Esophagus muscularis mucosa (tissue), 4 donors: ENCODE measurements at regions not wholly inside any gene's neighbourhood (a gene's known extent, or its start where the extent isn't known, plus 50 kb on each side); places are given as distances from the start of the nearest gene placed in this dataset.

Experiments used
- DNase-seq: peaks from one replicate; pipeline ENCODE4 v3.0.0-alpha.2; 2017; ENCODE audit errors: extremely low spot score
- H3K27ac ChIP-seq, 4 donors: fragments of 200-600 bp; sonication (generic); replicated peaks in 1 of 4; 1 replicate in 3 of 4; 2 replicates in 1 of 4; pipeline ENCODE4 v1.5.1; 2016 to 2019; ENCODE audit warnings: mild to moderate bottlenecking in 1 of 4
- H3K27me3 ChIP-seq, 4 donors: fragments of 200-600 bp; sonication (generic); one replicate each; pipeline versions ENCODE4 v1.5.1 to v1.6.0; 2016 to 2019
- H3K36me3 ChIP-seq, 4 donors: fragments of 200-600 bp; sonication (generic); one replicate each; pipeline ENCODE4 v1.5.1; 2016 to 2019
- H3K4me1 ChIP-seq, 4 donors: fragments of 200-600 bp; sonication (generic); one replicate each; pipeline ENCODE4 v1.5.1; 2016 to 2019
- H3K4me3 ChIP-seq, 4 donors: fragments of 200-600 bp; sonication (generic); 1 replicate in 2 of 4; 2 replicates in 2 of 4; pipeline ENCODE4 v1.5.1; 2016 to 2019; ENCODE audit warnings: mild to moderate bottlenecking in 4 of 4, moderate library complexity in 1 of 4
- H3K9me3 ChIP-seq, 4 donors: fragments of 200-600 bp; sonication (generic); 1 replicate in 3 of 4; 2 replicates in 1 of 4; pipeline ENCODE4 v1.5.1; 2016 to 2019
- EP300 ChIP-seq: sonication (generic); formaldehyde crosslinking; IDR thresholded peaks from one replicate; pipeline ENCODE4 v1.6.1; 2017; ENCODE audit warnings: antibody characterized with exemption
- POLR2A ChIP-seq: fragments of 450-650 bp; IDR thresholded peaks from one replicate; pipeline ENCODE4 v1.6.1; 2017; ENCODE audit warnings: antibody characterized with exemption, moderate library complexity, mild to moderate bottlenecking, low read depth
- POLR2AphosphoS5 ChIP-seq, 2 donors: sonication (generic); formaldehyde crosslinking; IDR thresholded peaks; one replicate each; pipeline ENCODE4 v1.6.1; 2017; ENCODE audit warnings: antibody characterized with exemption in 2 of 2
- WGBS: methylation state at CpG from one replicate; pipeline ENCODE4 v1.1.5; 2018; 5-methylcytosine and 5-hydroxymethylcytosine counted together
- intact Hi-C: fragments of 100-400 bp; cut with DNase I; formaldehyde crosslinking; loops from one replicate; pipeline ENCODE4 v1.15.1; 2023
- TF ChIP-seq, protein P1 (sequence below), 3 experiments: fragments of 200-600 bp in 2 of 3; fragments of 450-650 bp in 1 of 3; sonication (generic) in 2 of 3; IDR thresholded peaks; one replicate each; pipeline ENCODE4 v1.5.1; 2017 to 2019; ENCODE audit warnings: antibody characterized with exemption in 3 of 3, mild to moderate bottlenecking in 2 of 3, moderate library complexity in 1 of 3

DNA sequence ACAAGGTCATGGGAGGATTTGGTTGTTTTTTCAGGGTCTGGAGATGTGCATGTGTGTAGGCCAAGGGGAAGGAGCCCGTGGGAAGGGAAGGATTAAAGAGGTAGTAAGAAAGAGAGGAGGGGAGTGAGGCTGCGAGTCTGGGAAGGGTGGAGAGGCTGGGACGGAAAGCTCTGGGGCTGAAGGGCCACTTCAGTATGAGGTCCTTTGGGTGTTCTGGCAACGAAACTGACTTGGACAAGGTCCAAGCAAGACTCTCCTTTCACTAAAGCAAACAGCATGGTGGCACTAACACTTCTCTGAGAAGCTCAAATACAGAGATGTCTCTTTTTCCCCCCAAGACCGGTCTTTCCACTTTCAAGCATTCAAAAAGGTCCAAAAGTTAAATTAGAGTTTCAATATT lies 394.5 kb downstream of the ARHGEF28 start:
- no peaks in the 10 kb centered on the region for H3K27me3 ChIP-seq

DNA sequence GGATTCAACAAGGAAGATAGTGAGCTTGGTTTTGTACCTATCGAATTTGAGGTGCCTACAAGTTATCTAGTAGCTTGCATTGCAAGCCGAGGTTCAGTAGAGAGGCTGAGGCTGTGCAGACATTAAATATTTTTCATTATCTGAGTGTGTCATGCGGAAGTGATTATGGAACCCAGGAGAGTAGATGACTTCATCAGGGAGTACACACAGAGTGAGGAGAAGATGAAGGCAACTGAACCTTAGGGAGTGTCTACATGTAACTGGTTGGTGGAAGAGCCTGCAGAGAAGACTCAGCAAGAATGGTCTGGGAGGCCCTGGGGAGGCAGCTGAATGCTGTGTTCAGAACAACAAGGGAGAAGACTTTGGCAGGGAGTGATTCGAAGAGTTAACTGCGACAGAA lies 393.9 kb downstream of the ARHGEF28 start:
- TF ChIP-seq POLR2AphosphoS5 (IDR thresholded peaks at IDR 0.05), result no peak
- TF ChIP-seq, protein P1, sequence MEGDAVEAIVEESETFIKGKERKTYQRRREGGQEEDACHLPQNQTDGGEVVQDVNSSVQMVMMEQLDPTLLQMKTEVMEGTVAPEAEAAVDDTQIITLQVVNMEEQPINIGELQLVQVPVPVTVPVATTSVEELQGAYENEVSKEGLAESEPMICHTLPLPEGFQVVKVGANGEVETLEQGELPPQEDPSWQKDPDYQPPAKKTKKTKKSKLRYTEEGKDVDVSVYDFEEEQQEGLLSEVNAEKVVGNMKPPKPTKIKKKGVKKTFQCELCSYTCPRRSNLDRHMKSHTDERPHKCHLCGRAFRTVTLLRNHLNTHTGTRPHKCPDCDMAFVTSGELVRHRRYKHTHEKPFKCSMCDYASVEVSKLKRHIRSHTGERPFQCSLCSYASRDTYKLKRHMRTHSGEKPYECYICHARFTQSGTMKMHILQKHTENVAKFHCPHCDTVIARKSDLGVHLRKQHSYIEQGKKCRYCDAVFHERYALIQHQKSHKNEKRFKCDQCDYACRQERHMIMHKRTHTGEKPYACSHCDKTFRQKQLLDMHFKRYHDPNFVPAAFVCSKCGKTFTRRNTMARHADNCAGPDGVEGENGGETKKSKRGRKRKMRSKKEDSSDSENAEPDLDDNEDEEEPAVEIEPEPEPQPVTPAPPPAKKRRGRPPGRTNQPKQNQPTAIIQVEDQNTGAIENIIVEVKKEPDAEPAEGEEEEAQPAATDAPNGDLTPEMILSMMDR (IDR thresholded peaks at IDR 0.05), result no peak
- TF ChIP-seq EP300, result no peak
- TF ChIP-seq POLR2A, result no peak
- Histone ChIP-seq H3K4me1 (no peaks in the 10 kb centered on the region), H3K27me3 (no peaks in the 10 kb centered on the region), H3K9me3 (no peaks in the 10 kb centered on the region), H3K4me3 (no peak overlapping the region), H3K27ac (no peak overlapping the region), H3K36me3 (no peaks in the 10 kb centered on the region)
- intact Hi-C loops, result no loop called here
- no peak for DNase-seq
- whole genome bisulfite sequencing, result 90% methylated on average over 5 of the region's 5 CpGs

More for the DNA sequence above, 394.5 kb downstream of the ARHGEF28 start:
- Histone ChIP-seq H3K4me1 (no peaks in the 10 kb centered on the region), H3K36me3 (no peaks in the 10 kb centered on the region), H3K27ac (no peak overlapping the region), H3K9me3 (no peaks in the 10 kb centered on the region), H3K4me3 (no peak overlapping the region)
- DNase-seq, result no peak
- TF ChIP-seq, protein P1 (IDR thresholded peaks at IDR 0.05), result no peak
- TF ChIP-seq POLR2AphosphoS5 (IDR thresholded peaks at IDR 0.05) (no peak), EP300 (no peak)
- intact Hi-C loops, result no loop called here
- WGBS, result 91% methylated on average over 5 of the region's 5 CpGs

DNA sequence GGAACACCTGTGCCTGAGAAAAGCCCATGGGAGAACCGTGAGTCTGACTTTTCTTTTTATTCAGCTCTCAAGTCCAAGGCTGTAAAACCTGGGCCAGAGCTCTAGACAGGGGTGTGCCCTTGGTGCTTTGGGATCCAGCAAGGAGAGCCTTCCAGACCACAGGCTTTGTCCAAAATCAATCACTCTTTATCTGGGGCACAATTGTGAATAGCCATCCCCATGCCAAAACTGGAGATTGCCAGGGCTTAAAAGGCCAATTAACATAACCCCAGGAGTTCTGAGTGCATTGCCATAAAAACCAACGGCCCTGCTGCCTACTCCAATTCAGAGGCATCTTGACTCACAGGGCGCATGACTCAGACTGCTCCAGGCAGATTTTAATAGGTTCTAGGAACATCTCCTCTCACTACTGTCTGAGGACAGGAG lies 391.8 kb downstream of the ARHGEF28 start:
- Histone ChIP-seq H3K36me3 (no peaks in the 10 kb centered on the region), H3K27ac (no peak overlapping the region), H3K4me1 (no peaks in the 10 kb centered on the region), H3K9me3 (no peaks in the 10 kb centered on the region), H3K27me3 (no peaks in the 10 kb centered on the region), H3K4me3 (no peak overlapping the region)
- intact Hi-C loops, result no loop called here
- WGBS, result 67% methylated on average over 1 of the region's 3 CpGs
- peak; percentile 80 for DNase-seq
- TF ChIP-seq EP300 (no peak), POLR2A (no peak), POLR2AphosphoS5 (IDR thresholded peaks at IDR 0.05) (no peak)
- TF ChIP-seq, protein P1 (IDR thresholded peaks at IDR 0.05), result no peak

DNA sequence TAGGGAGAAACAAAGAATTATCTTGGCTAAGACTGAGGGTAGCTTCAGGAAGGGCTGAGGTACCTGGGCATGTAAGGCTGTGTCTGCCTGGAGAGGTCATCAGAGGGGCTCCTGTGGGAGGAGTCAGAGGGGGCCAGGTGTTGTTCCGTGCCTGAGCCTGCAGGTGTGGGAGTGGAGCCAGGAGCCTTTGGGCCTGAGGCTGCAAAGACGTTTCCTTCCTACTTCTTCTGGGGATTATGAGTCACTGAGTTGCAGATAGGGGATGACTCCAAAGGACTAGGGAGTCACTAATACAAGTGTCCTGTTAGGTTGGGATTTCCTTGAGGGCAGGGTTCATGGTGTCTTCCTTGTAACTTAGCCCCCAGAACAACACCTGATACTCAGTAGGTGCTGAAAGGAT lies 391.1 kb downstream of the ARHGEF28 start:
- Histone ChIP-seq H3K27ac (no peak overlapping the region), H3K4me1 (no peaks in the 10 kb centered on the region), H3K36me3 (no peaks in the 10 kb centered on the region), H3K9me3 (no peaks in the 10 kb centered on the region), H3K4me3 (no peak overlapping the region), H3K27me3 (no peaks in the 10 kb centered on the region)
- intact Hi-C loops, result no loop called here
- TF ChIP-seq, protein P1 (IDR thresholded peaks at IDR 0.05), result no peak
- TF ChIP-seq POLR2AphosphoS5 (IDR thresholded peaks at IDR 0.05) (no peak), EP300 (no peak), POLR2A (no peak)
- DNase-seq, result peak; percentile 84
- 100% methylated on average over 1 of the region's 2 CpGs for WGBS

DNA sequence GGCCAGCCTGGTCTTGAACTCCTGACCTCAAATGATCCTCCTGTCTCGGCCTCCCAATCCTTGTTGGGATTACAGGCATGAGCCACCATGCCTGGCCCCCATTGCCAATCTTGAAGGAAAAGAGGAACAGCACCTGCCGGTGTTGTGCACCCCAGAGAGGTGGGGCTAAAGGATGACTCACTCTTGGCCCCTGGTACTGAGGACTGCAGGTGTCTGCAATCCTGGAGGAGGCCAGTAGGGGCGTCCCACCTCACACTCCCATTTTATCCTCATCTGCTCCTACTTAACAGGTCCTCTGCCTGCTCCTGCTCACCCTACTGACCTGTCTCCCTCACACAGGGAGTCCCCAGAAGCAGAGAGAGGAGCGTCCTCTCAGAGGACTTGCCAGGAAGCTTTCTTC lies 390.4 kb downstream of the ARHGEF28 start:
- H3K4me3 ChIP-seq, result no peak overlapping the region
- intact Hi-C loops, result no loop called here
- 84% methylated on average over 4 of the region's 4 CpGs for WGBS
- DNase-seq, result peak; percentile 79
- H3K4me1 ChIP-seq, result no peaks in the 10 kb centered on the region
- no peaks in the 10 kb centered on the region for H3K9me3 ChIP-seq
- no peaks in the 10 kb centered on the region for H3K36me3 ChIP-seq
- H3K27ac ChIP-seq, result no peak overlapping the region
- no peaks in the 10 kb centered on the region for H3K27me3 ChIP-seq
- TF ChIP-seq, protein P1 (IDR thresholded peaks at IDR 0.05), result no peak
- TF ChIP-seq POLR2AphosphoS5 (IDR thresholded peaks at IDR 0.05) (no peak), EP300 (no peak), POLR2A (no peak)
